Lower lobe of right lung (tissue), 2 donors: ENCODE measurements at regions not wholly inside any gene's neighbourhood (a gene's known extent, or its start where the extent isn't known, plus 50 kb on each side); places are given as distances from the start of the nearest gene placed in this dataset.

Source experiments
- ATAC-seq, 2 donors: fragments of 200-7000 bp; cut with Tn5 transposase; one replicate each; pipeline ENCODE4 v1.9.1; 2020 to 2022; ENCODE audit warnings: mild to moderate bottlenecking in 2 of 2, moderate library complexity in 2 of 2
- DNase-seq: peaks from one replicate; pipeline ENCODE4 v3.0.0-alpha.2; 2020
- H3K27ac ChIP-seq: fragments of 200-600 bp; one replicate; pipeline ENCODE4 v1.8.0; 2022
- H3K27me3 ChIP-seq: fragments of 200-600 bp; one replicate; pipeline ENCODE4 v1.8.0; 2022; ENCODE audit warnings: low read depth
- H3K36me3 ChIP-seq: fragments of 200-600 bp; one replicate; pipeline ENCODE4 v1.8.0; 2022; ENCODE audit warnings: mild to moderate bottlenecking
- H3K4me1 ChIP-seq: fragments of 200-600 bp; one replicate; pipeline ENCODE4 v1.8.0; 2022
- H3K4me3 ChIP-seq: fragments of 200-600 bp; one replicate; pipeline ENCODE4 v1.8.0; 2022; ENCODE audit warnings: mild to moderate bottlenecking
- H3K9me3 ChIP-seq: fragments of 200-600 bp; one replicate; pipeline ENCODE4 v1.8.0; 2022
- CTCF ChIP-seq: fragments of 200-600 bp; IDR thresholded peaks from one replicate; pipeline ENCODE4 v1.8.0; 2022; ENCODE audit warnings: antibody characterized with exemption, mild to moderate bottlenecking
- intact Hi-C: fragments of 100-400 bp; cut with DNase I; formaldehyde crosslinking; loops from one replicate; pipeline ENCODE4 v1.11.0; 2022
- donor health status: DM: no; HTN: yes; CAD: no; lungs with severe emphysema.

GRCh38 chrX:4528247-4528646, 814.8 kb upstream of the PRKX start:
- no peak for ATAC-seq
- TF ChIP-seq CTCF: no peak

GRCh38 chrX:4485912-4486311, 772.5 kb upstream of the PRKX start:
- no peak for DNase-seq
- ATAC-seq: no peak
- Histone ChIP-seq H3K4me3 (no peak overlapping the region), H3K4me1 (no peaks in the 10 kb centered on the region), H3K27me3 (no peaks in the 10 kb centered on the region), H3K27ac (no peak overlapping the region), H3K9me3 (no peaks in the 10 kb centered on the region), H3K36me3 (no peaks in the 10 kb centered on the region)
- intact Hi-C loops: no loop called here
- TF ChIP-seq CTCF: no peak

More at GRCh38 chrX:4528247-4528646, 814.8 kb upstream of the PRKX start:
- Histone ChIP-seq H3K27ac (no peak overlapping the region), H3K27me3 (no peaks in the 10 kb centered on the region), H3K9me3 (no peaks in the 10 kb centered on the region), H3K4me3 (no peak overlapping the region), H3K4me1 (no peaks in the 10 kb centered on the region), H3K36me3 (no peaks in the 10 kb centered on the region)
- DNase-seq: no peak
- intact Hi-C loops: no loop called here

- no peak for TF ChIP-seq CTCF
- H3K9me3 ChIP-seq: no peaks in the 10 kb centered on the region
- no peaks in the 10 kb centered on the region for H3K4me1 ChIP-seq
- no peaks in the 10 kb centered on the region for H3K27me3 ChIP-seq
- no peak overlapping the region for H3K4me3 ChIP-seq
- H3K36me3 ChIP-seq: no peaks in the 10 kb centered on the region
- DNase-seq: no peak
- intact Hi-C loops: no loop called here
- no peak for ATAC-seq
- no peak overlapping the region for H3K27ac ChIP-seq
Observed at GRCh38 chrX:4484266-4484665, 770.8 kb upstream of the PRKX start.

- Histone ChIP-seq H3K4me1 (no peaks in the 10 kb centered on the region), H3K9me3 (no peaks in the 10 kb centered on the region), H3K27me3 (no peaks in the 10 kb centered on the region), H3K4me3 (no peak overlapping the region), H3K27ac (no peak overlapping the region), H3K36me3 (no peaks in the 10 kb centered on the region)
- no peak for TF ChIP-seq CTCF
- ATAC-seq: no peak
- DNase-seq: no peak
- intact Hi-C loops: no loop called here
Observed at GRCh38 chrX:4451591-4451990, 738.1 kb upstream of the PRKX start.

- H3K36me3 ChIP-seq: no peaks in the 10 kb centered on the region
- no peak for TF ChIP-seq CTCF
- H3K27me3 ChIP-seq: no peaks in the 10 kb centered on the region
- intact Hi-C loops: no loop called here
- DNase-seq (no peak), ATAC-seq (no peak)
- no peak overlapping the region for H3K4me3 ChIP-seq
- H3K4me1 ChIP-seq: no peaks in the 10 kb centered on the region
- H3K9me3 ChIP-seq: no peaks in the 10 kb centered on the region
- no peak overlapping the region for H3K27ac ChIP-seq
Observed at GRCh38 chrX:4450177-4450576, 736.7 kb upstream of the PRKX start.

- TF ChIP-seq CTCF: no peak
- no peaks in the 10 kb centered on the region for H3K27me3 ChIP-seq
- H3K36me3 ChIP-seq: no peaks in the 10 kb centered on the region
- no peak overlapping the region for H3K27ac ChIP-seq
- H3K4me1 ChIP-seq: no peaks in the 10 kb centered on the region
- H3K4me3 ChIP-seq: no peak overlapping the region
- intact Hi-C loops: no loop called here
- ATAC-seq (no peak), DNase-seq (no peak)
- no peaks in the 10 kb centered on the region for H3K9me3 ChIP-seq
Observed at GRCh38 chrX:4435905-4436304, 722.5 kb upstream of the PRKX start.
